Natural killer cell (primary cell): ENCODE measurements at regions not wholly inside any gene's neighbourhood (a gene's known extent, or its start where the extent isn't known, plus 50 kb on each side); places are given as distances from the start of the nearest gene placed in this dataset.

Source experiments
- ATAC-seq, 3 donors: fragments of 150-1000 bp in 2 of 3; fragments of 200-7000 bp in 1 of 3; cut with Tn5 transposase; 1 replicate in 1 of 3; 2 replicates in 2 of 3; pipeline ENCODE4 v1.10.0; 2021; ENCODE audit warnings: mild to moderate bottlenecking in 2 of 3, moderate library complexity in 2 of 3
- DNase-seq, 2 donors: peaks; one replicate each; pipeline versions ENCODE4 v3.0.0 to v3.0.0-alpha.2; 2013 to 2021; ENCODE audit warnings: mixed read lengths in 1 of 2
- H3K27ac ChIP-seq: one replicate; pipeline ENCODE4 v1.5.1; 2013; ENCODE audit warnings: mild to moderate bottlenecking, low read length
- H3K27me3 ChIP-seq: one replicate; pipeline ENCODE4 v1.6.1; 2013; ENCODE audit warnings: low read length; ENCODE audit not compliant: control insufficient read depth, insufficient read depth
- H3K36me3 ChIP-seq: one replicate; pipeline ENCODE4 v1.6.1; 2013; ENCODE audit warnings: low read length; ENCODE audit not compliant: control insufficient read depth, insufficient read depth
- H3K4me1 ChIP-seq: one replicate; pipeline ENCODE4 v1.6.1; 2013; ENCODE audit warnings: low read length; ENCODE audit not compliant: control insufficient read depth, insufficient read depth
- H3K4me3 ChIP-seq: one replicate; pipeline ENCODE4 v1.5.1; 2013; ENCODE audit warnings: low read length
- H3K9me3 ChIP-seq: one replicate; pipeline ENCODE4 v1.6.1; 2013; ENCODE audit warnings: low read length; ENCODE audit not compliant: control insufficient read depth, insufficient read depth
- H3K27ac Mint-ChIP-seq, 2 donors: one replicate each; pipeline ENCODE4 v1.8.0; 2022; ENCODE audit warnings: mild to moderate bottlenecking in 2 of 2, mixed read lengths in 2 of 2, moderate library complexity in 1 of 2
- H3K27me3 Mint-ChIP-seq, 2 donors: one replicate each; pipeline ENCODE4 v1.8.0; 2022; ENCODE audit warnings: low read depth in 2 of 2, mixed read lengths in 2 of 2
- H3K36me3 Mint-ChIP-seq: one replicate; pipeline ENCODE4 v1.8.0; 2022; ENCODE audit warnings: mixed read lengths
- H3K4me1 Mint-ChIP-seq, 2 donors: one replicate each; pipeline ENCODE4 v1.8.0; 2022; ENCODE audit warnings: mixed read lengths in 2 of 2
- H3K4me3 Mint-ChIP-seq: one replicate; pipeline ENCODE4 v1.8.0; 2022; ENCODE audit warnings: mild to moderate bottlenecking, moderate library complexity, mixed read lengths
- H3K9me3 Mint-ChIP-seq, 2 donors: one replicate each; pipeline ENCODE4 v1.8.0; 2022; ENCODE audit warnings: mixed read lengths in 2 of 2
- CTCF ChIP-seq: fragments of 200-600 bp; IDR thresholded peaks from one replicate; pipeline ENCODE4 v1.8.0; 2022; ENCODE audit warnings: antibody characterized with exemption
- WGBS: methylation state at CpG from one replicate; pipeline ENCODE4 v1.1.7; 2013; ENCODE audit warnings: missing lambda C conversion rate; ENCODE audit not compliant: insufficient coverage; 5-methylcytosine and 5-hydroxymethylcytosine counted together
- intact Hi-C: fragments of 100-400 bp; cut with micrococcal nuclease; formaldehyde crosslinking; loops from one replicate; pipeline ENCODE4 v1.14.2; 2022

- Mint-ChIP-seq H3K27ac (no peak overlapping the region), H3K9me3 (peaks cover 14 to 15% of the 10 kb centered on the region in 2 donors), H3K4me3 (no peak overlapping the region), H3K27me3 (no peaks in the 10 kb centered on the region), H3K4me1 (no peaks in the 10 kb centered on the region), H3K36me3 (no peaks in the 10 kb centered on the region)
- ATAC-seq (no peak), DNase-seq (no peak)
- H3K27me3 ChIP-seq, result no peaks in the 10 kb centered on the region
- no peak overlapping the region for H3K4me3 ChIP-seq
- intact Hi-C loops, result no loop called here
- WGBS, result 93% methylated on average over 13 of the region's 13 CpGs
- peaks cover 13% of the 10 kb centered on the region for H3K9me3 ChIP-seq
- no peak for TF ChIP-seq CTCF
- H3K27ac ChIP-seq, result no peak overlapping the region
- no peaks in the 10 kb centered on the region for H3K4me1 ChIP-seq
- H3K36me3 ChIP-seq, result no peaks in the 10 kb centered on the region
Observed at GRCh38 chr1:177812650-177813049, 157.2 kb downstream of the SEC16B start.

- Histone ChIP-seq H3K9me3 (peaks cover 13% of the 10 kb centered on the region), H3K4me1 (no peaks in the 10 kb centered on the region), H3K36me3 (no peaks in the 10 kb centered on the region), H3K4me3 (no peak overlapping the region), H3K27me3 (no peaks in the 10 kb centered on the region), H3K27ac (no peak overlapping the region)
- no peaks in the 10 kb centered on the region for H3K4me1 Mint-ChIP-seq
- H3K9me3 Mint-ChIP-seq, result peaks cover 14 to 15% of the 10 kb centered on the region in 2 donors
- H3K27ac Mint-ChIP-seq, result no peak overlapping the region
- H3K36me3 Mint-ChIP-seq, result no peaks in the 10 kb centered on the region
- intact Hi-C loops, result no loop called here
- ATAC-seq, result no peak
- no peak overlapping the region for H3K4me3 Mint-ChIP-seq
- no peak for TF ChIP-seq CTCF
- 32% methylated on average over 3 of the region's 3 CpGs for WGBS
- DNase-seq, result no peak
- H3K27me3 Mint-ChIP-seq, result no peaks in the 10 kb centered on the region
Observed at GRCh38 chr1:177812144-177812543, 157.7 kb downstream of the SEC16B start.

DNA sequence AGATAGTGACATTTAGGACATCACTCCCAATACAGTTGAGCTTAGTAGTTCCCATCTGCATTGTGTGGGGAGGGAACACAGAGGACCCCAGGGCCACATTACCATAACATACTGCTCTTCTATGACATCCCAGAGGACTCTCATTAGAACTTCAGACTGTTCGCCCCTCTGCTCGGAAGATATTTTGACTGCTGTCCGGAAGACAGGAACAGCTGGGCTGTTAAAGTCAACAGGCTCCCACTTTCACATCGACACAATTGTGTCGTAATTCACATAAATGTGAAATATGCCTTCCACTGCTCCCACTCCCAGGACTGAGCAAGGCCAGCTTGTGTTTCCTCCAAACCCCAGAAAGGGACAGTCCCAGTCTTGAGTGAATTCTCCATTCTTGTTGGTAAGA is 158.4 kb downstream of the SEC16B start:
- Histone ChIP-seq H3K9me3 (peaks cover 11% of the 10 kb centered on the region), H3K4me1 (no peaks in the 10 kb centered on the region), H3K36me3 (no peaks in the 10 kb centered on the region), H3K27ac (no peak overlapping the region), H3K4me3 (no peak overlapping the region), H3K27me3 (no peaks in the 10 kb centered on the region)
- peaks cover 11 to 15% of the 10 kb centered on the region in 2 donors for H3K9me3 Mint-ChIP-seq
- DNase-seq (no peak), ATAC-seq (no peak)
- 44% methylated on average over 5 of the region's 5 CpGs for WGBS
- intact Hi-C loops, result no loop called here
- no peak overlapping the region for H3K27ac Mint-ChIP-seq
- no peak for TF ChIP-seq CTCF
- H3K27me3 Mint-ChIP-seq, result no peaks in the 10 kb centered on the region
- no peak overlapping the region for H3K4me3 Mint-ChIP-seq
- no peaks in the 10 kb centered on the region for H3K36me3 Mint-ChIP-seq
- H3K4me1 Mint-ChIP-seq, result no peaks in the 10 kb centered on the region

DNA sequence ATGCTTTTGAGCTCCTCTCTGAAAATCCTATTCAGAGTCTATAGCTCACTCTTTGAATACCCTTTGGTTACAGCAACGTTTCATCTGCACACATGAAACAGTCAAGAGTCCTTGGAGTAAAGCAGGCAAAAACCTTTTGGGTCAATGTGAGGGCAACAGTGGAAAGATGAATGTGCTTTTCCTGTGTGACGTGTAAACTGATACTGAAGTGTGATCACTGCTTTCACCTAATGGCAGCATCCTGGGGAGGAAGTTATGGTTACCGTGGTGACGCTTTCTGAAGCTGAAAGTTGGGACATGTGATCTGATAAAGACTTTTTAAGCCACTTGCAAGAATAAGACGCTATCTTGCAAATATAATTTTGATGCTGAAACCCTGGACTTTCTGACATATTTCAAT is 160.0 kb downstream of the SEC16B start:
- H3K36me3 Mint-ChIP-seq, result no peaks in the 10 kb centered on the region
- TF ChIP-seq CTCF, result no peak
- Histone ChIP-seq H3K4me1 (no peaks in the 10 kb centered on the region), H3K36me3 (no peaks in the 10 kb centered on the region), H3K4me3 (no peak overlapping the region), H3K9me3 (peaks cover 8% of the 10 kb centered on the region), H3K27me3 (no peaks in the 10 kb centered on the region), H3K27ac (no peak overlapping the region)
- no peak overlapping the region for H3K27ac Mint-ChIP-seq
- H3K27me3 Mint-ChIP-seq, result no peaks in the 10 kb centered on the region
- no peak overlapping the region for H3K4me3 Mint-ChIP-seq
- H3K9me3 Mint-ChIP-seq, result peaks cover 7 to 11% of the 10 kb centered on the region in 2 donors
- WGBS, result 61% methylated on average over 5 of the region's 5 CpGs
- ATAC-seq (no peak), DNase-seq (no peak)
- intact Hi-C loops, result no loop called here
- H3K4me1 Mint-ChIP-seq, result no peaks in the 10 kb centered on the region
